ENCODE measurements at regions not wholly inside any gene's neighbourhood (a gene's known extent, or its start where the extent isn't known, plus 50 kb on each side); places are given as distances from the start of the nearest gene placed in this dataset.

DNA sequence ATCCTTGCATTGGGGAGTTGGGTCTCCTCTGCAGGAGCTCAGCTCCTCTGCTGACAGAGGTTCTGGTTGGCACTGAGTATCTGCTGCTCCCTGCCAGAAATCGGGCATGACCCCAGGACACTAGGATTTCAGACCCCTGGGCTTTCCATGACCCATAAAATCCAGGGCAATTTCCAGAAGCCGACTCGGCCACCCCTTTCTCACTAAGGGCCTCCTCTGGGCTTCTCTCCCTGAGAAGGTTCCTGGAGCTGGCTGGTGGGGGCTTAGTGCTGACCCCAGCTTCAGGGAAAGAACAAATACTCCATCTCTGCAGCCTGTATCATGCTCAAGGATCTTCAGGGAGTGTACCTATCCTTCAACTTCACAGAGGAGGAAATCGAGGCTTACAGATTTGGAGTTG lies 603.4 kb downstream of the PTPRU start:
- no peak for DNase-seq

DNA sequence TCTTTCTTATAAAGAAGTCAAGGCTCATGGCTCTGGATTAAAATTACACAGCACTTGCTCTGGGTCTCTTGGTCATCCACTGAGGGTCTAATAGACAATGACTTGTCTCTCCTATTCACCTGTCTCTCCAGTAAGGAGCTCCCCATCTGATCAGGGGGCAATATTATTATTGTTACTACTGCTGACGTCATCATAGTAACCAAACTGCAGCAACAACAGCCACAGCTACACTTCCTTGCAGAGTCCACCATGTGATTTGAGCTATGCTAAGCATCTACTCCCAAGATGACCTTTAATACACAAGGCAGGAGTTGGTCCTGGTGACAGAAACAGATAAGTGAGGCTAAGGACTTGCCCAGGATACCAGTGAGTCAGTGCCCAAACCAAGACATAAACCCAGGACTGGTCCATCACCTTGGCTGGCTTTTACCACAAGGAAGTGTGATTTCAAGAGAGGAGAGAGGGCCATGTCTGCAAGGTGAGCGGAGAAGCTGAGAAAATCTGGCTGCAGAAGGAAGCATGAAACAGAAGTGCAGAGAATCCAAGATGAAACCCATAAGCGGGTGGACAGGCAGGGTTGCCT lies 602.5 kb downstream of the PTPRU start:
- no peak for DNase-seq

DNA sequence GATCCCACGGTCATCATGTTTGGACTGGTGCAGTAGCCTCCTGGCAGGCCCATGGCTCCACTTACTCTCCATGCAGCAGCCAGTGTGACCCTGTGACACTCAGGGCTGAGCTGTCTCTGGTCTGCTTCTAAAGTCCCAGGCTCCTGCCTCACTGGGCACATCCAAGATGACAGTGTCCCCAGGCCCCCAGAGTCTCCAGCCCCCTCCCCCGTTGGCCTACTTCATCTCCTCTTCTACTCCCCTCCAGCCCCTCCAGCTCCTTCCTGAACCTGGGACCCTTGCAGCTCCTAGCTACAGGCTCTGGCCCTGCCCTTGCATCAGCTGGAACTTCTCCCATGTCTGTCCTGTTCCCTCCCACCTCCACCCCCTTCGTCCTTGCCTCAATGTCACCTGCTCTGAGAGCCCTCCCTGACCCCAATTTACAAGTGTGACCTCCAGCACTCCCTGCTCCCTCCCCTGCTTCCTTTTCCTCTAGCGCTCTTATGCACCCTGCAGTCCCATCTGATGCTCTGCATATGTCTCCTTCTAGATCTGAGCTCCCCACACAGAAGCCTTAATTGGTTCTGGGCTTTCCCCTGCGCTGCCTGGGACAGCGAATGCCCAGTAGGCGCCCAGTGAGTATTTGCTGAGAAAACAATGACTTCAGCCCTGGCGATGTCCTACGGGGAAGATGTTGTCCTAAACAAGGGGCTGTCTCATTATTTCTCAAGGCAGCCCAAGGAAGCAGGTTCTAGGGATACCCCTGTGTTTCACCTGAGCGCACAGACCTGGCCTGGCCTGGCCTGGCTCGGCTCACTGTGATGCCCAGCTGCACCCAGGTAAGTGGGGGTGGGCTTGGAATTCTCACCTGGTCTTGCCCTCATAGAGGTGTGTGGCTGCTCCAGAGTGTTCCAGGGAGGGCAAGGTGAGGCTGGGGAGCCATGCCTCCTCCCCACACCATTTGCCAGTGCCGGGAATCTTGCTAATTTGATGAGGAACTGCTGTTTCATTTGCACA lies 600.6 kb downstream of the PTPRU start:
- no peak for DNase-seq

DNA sequence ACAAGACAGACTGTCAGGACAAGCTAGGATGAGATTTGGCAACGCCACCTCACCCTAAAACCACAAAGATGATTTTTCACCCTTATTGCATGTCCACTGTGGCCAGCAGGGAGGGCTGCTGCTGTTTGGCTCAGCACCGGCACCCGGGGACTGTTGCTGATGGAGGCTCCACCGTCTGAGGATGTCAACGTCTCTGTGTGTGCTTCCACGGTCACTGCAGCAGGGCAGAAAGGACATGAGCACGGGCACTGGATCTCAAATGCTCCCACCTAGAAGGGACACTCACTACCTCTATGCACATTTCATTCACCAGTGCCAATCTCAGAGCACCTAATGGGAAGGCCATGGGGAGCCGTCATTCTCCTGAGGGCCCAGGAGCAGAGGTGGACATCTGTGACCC lies 599.6 kb downstream of the PTPRU start:
- no peak for DNase-seq

DNA sequence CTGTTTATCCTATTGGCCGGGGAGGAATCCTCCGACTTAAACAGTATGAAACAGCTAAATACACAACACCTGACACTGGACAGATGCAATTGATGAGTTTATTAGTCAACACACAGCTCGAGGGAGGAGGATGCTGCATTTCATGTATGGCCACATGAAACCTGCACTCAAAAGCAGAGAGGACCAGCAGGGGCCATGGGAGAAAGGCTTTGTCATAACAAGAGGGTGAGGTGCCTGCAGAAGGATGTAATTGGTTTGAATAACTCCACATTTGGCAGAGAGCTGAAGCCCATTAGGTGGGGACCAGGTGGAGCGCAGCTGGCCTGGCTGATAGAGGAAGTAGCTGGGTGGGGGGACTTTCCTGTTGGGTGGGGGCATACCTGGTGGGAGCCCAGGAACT lies 599.1 kb downstream of the PTPRU start:
- no peak for DNase-seq

DNA sequence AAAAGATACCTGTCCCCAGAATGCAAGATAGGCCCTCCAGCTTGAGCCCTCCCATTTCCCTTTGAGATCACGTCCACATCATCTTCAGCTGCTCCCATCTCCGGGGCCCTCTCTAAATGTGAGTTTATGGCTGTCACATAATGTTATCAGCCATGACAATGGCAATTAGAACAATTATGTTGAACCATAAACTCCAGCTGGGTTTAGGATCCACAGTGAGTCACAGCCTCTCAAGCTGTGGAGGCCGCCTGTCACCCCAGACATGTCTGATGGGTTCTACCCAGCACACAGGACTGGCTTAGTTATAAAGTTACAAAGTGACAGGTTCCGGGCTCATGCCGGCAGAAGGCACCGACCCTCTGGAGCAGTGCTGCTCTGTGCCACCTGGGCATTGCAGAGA lies 597.3 kb downstream of the PTPRU start:
- no peak for DNase-seq

DNA sequence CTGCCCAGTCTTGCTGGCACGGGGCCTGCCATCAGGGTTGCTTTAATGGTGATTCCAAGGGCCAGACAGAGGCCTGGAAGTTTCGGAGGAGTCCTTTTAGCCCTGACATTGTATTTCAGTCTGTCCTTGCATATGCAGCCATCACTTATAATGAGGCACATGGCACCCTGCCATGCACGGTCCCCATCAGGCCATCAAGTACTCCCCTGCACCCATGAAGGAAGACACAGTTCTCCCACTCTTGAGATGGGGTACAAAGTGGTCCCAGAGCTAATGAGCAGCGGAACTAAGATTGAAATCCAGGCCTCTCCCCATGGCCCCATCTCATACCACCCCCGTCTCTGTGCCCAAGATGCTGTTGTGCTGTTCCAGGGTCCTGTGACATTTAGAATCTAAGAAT lies 596.6 kb downstream of the PTPRU start:
- DNase-seq, result no peak

DNA sequence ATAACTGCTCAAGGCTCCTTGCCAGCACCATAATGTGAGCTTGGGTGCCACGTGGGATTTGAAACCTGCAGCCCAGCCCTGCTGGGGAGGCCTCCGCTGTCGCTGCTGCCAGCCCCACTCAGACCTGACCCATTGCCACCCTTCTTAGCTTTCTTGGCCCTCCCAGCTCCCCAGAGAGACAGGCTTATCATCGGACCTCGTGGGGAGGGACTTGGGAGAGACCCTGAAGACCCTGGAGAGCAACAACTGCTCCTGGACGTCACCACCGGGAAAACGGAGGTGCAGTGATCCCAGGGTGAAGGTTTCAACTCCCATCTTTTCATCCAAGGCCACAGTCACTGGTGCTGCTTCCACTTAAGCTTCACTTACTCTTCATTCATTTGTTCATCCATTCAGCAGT lies 596.1 kb downstream of the PTPRU start:
- no peak for DNase-seq

DNA sequence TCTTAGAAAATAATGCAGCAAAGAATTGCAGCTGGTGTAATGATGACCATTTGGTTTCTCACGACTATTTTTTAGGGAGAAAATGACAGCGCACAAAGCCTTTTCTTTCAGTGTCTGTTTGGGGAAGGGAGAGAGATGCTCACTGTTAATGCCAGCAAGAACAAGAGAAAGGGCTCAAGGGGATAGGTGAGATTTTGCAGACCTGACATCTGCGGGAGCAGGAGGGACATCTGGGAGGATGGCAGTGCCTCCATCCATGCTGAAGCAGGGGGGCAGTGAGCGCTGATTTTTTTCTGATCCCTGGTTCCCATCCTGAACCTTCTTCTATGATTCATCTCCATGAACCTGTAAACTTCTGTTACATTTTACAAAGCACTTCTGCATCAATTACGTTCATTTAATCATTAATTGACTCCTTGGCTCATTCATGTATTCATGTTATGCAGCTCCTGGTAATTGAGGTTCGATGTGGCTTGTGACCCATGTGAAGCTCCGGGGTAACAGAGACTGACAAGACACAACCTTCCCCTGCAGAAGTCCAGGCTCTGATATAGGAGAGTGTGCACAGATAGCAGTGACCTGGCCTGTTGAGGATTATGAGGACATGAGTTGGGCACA lies 595.3 kb downstream of the PTPRU start:
- no peak for DNase-seq

DNA sequence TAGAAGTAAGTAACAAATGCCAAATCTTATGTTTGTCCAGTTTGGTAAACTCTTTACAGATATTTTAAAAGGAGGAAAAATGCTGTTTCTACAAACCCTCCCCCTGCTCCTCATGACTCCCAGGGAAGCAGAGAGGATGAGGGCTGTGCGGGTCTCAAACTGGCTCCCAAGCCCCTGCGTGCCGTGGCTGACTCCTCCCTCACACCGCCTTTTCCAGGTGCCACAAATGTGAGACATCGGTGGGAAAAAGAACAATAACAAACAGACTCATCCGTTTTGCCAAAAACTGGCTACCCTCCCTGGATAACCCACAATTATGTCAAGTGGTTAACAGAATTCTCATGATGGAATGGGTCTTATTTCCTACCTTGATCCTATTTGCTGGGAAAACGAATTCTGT lies 594.6 kb downstream of the PTPRU start:
- no peak for DNase-seq

DNA sequence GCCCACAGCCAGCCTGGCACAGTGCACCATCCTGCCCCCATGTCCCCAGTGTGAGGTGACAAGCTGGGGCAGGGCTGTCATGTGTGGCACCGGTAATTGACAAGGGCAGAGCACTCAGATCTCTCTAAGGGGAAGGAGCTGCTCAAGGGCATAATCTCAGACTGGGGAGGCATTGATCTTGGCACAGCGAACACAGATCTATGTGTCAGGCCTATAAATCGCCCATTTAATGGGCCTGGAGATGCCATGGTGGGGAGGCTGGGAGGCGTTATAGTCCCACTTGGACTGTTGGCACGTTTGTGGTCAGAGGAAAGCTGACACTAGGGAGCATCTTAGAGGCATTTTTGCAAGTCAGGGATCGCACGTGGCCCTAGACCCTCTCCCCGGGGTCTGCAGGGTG lies 594.1 kb downstream of the PTPRU start:
- DNase-seq, result no peak

DNA sequence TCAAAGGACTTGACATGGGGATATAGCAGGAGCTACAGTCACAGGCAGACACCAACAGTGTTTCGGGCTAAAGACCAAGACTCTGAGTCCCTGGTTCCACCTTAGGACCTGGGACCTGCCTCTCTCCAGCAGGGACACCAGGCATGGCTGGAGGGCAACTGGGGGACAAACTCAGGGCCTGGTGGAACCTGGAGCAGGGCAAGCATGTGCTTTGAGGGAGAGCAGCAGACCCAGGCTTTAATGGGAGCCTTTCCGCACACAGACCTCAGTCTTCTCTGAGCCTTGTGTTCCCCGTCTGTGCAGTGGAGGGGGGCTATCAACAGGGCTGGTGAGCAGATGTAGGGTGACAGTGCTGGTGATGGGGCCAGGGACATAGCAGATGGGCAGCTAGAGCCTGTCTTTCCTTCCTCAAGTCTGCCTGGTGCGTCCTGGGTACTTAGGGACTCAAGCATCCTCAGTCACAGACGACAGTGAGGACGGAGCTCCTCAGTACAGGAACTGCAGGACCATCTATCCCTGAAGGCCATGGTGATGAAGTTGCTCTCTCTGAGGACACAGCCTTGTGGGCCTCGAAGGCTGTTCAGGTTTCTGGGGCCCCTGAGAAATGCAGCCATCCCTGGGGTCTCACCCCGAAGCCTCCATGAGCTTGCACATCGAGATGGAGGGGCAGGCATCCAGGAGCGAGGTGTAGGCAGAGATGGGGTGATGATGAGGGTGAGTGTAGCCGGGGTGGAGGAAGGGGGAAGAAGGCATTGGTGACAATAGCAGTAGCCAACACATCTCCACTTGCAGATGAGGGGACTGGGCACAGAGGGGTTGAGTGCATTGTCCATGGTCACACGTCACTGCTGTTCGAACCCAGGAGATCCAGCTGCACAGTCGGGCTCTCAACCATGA lies 593.4 kb downstream of the PTPRU start:
- DNase-seq, result no peak

DNA sequence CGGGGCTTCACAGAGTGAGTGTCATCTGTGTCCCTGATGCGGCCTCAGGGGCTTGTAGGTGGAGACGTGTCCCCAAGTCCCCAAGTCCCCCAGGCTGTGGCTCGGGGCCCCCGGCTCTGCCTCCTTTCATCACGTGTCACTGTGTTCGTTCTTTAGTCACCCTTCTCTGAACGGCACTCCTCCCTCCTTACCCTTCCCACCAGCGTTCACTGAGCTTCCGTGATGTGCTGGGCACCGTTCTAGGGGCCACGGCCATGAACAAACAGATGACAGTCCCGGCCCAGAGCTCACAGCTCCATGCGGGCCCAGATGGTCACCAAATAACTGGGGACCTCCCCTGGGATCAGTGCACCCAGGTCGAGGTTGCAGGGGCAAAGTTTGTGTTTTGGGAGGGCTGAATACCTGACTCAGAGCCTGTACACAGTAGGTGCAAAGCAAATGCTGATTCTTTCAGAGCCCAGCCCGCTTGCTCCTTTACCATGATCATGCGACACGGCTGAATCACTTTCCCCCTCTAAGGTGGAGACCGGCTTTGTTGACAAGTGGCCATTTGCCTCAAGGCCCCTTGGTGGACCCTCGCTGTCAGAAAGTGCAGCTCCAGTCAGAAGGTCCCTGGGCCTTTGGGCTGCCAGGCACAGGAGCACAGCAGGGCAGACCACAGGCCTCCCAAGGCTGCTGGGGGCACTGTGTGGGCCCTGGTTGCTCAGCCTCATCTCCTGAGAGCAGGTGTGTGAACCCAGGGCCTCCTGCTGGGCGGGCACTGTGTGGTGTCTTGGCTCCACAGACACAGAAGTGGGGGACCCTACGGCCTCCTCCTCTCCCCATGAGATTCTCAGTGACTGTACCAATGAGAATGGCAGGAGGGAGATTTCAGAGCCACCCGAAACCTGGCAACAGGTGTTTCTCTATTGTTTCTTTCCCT lies 592.5 kb downstream of the PTPRU start:
- DNase-seq, result no peak

DNA sequence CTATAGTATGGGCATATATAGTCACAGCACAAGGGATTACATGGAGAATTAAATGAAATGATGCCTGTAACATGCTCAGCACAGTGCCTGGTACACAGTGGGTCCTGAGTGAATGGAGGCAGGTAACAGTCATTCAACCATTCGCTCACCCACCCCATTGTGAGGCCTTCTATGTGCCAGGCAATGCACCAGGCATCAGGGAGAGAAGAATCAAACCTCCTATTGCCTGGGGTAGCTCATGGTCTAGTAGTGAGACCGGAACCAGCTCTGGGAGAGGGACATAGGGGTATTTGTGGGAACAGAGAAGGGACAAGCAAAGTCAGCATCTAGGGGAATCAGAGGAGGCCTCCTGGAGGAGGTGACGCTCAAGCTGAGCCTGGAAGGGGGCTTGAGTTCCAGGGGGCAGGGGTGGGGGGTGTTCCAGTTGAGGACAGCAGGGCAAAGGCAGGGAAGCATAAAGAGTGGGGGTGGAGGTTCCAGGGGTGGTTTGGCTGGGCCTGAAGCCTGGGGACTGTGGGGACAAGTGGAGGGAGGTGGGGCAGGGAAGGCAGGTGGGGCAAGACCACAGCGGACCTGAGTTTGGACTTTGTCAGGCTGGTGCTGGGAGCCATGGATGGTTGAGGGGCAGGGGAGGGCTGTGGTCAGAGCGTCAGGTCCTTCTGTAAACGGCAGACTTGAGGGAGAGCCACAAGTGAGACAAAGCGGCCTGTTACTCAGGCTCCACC lies 591.6 kb downstream of the PTPRU start:
- DNase-seq, result no peak

DNA sequence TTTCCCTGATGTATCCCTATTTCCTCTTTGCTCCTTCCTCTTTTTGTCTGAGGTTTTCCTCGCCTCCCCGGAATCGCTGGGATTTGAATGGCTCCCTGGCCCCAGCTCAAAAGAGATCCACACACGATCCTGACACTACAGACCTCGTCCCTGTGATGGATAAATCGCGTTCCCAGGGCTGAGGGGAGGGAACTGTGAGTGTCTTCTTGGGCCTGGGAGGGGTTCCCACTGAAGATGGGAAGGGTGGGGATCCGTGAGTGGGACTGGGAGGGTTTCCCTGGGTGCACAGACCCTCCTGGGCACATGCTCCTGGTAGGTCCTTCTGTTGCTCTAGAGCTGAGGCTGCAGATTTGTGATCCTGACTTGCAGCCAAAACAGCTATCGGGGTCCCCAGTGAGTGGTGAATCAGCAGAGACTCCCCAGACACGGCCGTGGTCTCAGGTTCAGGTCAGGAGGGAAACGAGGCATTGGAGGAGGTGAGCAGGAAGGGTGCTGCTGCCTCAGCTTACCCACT lies 591.0 kb downstream of the PTPRU start:
- no peak for DNase-seq

DNA sequence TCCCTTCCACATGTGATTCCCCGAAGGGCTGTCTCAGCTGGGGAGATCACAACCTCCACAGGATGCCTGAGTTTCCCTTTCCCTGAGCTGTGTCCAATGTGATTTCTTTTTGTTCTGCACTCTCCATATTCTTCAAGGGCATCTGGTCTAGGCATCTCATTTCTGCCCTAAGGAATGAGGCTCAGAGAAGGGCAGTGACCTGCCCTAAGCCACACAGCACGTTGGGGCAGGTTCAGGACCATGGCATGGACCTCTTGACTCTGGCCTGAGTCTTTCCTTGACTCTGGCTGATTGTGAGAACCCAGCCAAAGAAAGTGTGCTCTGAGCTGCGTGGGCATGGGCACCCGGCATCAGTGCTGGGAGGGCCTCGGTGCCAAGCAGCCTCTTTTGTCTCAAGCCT lies 590.3 kb downstream of the PTPRU start:
- no peak for DNase-seq

DNA sequence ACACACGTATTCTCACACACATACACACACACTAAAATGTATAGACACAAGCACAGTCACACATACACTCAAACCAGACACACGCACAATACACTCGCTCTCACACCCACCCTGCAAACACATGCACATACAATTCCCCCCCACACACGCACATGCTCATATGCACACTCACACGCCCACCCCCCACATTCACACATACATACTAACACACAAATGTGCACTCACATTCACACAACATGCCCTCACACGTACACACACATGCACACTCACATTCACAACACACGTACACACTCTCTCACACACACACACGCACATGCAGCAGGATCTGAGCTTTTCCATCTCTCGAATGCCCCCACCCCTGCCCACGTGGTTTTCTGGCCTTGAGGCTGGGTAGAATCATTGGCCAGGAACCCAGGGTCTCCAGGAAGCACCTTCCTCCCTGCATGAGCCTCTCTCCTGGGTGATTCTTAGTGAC lies 589.7 kb downstream of the PTPRU start:
- no peak for DNase-seq

DNA sequence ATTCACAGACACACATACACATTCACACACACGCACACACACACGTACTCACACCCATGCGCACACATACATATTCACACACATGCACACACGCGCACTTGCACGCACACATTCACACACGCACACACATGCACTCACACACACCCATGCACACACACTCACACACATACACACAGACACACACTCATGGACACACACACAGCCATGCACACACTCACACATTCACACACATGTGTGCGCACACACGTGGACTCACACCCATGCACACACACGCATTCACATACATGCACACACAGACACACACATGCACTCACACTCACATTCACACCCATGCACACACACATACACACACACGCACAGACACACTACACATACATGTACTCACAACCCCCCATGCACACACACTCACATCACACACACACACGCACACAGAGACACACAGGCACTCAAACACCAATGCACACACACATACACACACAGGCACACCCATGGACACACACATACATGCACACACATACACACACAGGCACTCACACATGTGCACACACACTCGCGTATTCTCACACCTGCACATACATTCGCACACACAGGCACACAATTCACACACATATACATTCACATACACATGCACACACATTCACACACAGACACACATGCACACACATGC lies 589.1 kb downstream of the PTPRU start:
- no peak for DNase-seq

DNA sequence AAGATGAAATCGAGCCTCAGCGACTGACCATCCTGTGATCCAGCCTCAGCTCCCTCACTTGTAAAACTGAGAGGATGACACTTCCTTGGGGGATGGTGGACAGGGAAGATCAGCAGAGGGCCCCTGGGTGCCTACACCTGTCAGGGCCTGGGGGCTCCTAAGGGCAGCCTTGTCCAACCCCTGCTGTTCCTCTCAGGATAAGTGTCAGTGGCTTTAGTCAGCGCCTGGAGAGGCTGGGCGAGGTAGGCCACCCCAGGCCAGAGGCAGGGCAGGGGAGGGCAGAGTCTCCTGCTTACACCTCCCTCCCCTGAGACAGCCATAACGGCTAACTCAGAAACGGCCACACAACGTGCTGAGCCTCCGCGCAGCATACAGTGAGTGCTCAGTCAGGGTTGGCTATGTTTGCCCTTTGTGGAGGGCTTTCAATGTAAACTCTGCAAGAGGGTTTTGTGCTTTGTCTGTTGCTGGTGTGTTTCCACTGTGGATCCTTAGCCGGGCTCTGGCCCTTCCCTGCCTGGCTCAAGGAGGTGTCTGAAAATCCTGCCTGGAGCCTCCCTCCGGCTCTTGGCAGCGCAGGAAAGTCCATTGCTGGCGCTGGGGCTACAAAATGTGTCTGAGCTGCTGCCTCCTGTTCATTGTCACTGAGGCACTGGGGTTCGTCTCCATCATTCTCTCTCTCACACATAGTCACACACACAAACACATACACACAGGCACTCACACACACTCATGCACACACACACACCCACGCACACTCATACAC lies 588.4 kb downstream of the PTPRU start:
- no peak for DNase-seq

All from CD4-positive, alpha-beta T cell treated with Interleukin-21 for 1 hour (primary cell).